HG03558 (cell line): ENCODE measurements at regions not wholly inside any gene's neighbourhood (a gene's known extent, or its start where the extent isn't known, plus 50 kb on each side); places are given as distances from the start of the nearest gene placed in this dataset.

Source experiments
- ATAC-seq: cut with Tn5 transposase; IDR thresholded peaks from one replicate; pipeline ENCODE4 v1.9.1; 2021; ENCODE audit warnings: moderate number of reproducible peaks; ENCODE audit not compliant: unreplicated experiment; ENCODE audit errors: extremely low read depth

DNA sequence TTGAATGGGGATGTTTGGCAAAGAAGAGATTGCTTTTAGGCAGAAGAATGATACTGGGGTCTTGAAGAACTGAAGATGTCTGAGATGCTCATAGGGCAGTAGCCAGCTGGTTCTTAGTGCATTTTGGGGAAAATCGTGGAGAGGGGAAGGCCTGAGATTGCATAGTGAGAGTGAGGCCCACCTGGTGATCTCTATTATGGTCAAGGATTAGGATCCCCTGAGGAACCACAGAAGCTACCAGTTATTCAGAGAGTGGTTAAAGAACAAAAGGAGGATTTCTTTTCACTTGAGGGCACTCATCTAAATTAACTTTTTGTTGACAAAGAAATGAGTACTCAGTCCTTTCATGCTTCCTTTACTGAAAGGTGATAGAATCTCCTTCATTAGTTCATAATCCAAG lies 271.3 kb upstream of the HAND2 start:
- no peak for ATAC-seq

DNA sequence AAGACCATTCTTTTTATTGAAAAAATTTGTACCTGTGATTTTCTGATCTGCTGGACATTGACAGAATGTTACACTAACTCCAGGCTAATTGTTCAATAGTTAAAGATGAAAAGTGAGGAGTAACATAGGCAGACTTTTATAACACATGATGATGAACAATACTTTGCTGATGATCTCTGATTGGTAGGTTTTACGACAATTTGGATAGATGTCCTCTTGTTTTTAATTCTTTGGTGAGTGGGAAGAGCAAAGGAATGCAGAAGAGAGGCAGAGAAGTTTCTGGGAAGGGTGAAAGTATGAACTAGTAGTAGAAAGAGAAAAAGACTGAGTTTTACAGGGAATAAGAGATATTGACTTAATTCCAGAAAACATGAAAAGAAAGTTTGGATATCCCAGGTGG lies 267.3 kb upstream of the HAND2 start:
- ATAC-seq: no peak

DNA sequence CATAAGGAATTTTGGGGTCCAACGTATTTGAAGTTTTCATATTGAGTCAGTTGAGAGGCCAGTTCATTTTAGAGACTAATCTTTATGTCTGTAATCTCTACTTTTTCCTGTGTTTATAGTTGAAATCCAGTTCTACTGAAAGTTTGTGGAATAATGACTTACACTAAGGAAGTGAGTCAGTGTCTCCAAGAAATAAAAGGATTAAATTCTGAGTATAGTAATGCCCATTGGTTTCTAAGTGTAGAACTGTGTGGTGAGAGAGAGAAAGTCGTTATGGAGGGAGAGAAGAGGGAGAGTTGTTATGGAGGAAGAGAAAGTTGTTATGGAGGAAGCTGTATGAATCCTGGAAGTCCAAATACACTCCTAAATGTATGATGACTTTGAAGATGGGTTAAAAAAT lies 264.6 kb upstream of the HAND2 start:
- no peak for ATAC-seq

DNA sequence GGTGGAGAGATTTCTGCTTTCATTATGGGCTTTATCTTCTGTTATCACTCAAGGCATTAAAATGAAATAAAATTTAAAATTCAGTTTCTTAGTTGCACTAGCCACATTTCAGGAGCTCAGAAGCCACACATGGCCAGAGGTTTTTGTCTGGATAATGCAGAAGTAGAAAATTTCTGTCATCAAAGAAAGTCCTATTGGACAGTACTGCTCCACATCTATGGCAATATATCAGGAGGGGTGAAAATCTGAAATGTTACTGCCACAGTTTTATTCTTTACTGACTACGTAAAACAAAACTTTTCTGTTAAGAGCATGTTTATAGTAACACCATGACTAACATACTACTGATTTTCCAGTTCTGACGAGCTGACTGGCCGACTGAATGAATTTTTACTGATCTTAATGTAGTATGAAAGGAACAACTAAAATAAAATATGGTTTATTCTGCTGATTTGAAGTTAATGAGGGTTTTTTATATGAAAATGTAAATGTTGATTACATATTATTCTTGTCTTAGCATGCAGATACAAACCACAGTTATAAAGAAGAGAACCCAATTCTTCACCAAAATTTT lies 264.0 kb upstream of the HAND2 start:
- no peak for ATAC-seq

DNA sequence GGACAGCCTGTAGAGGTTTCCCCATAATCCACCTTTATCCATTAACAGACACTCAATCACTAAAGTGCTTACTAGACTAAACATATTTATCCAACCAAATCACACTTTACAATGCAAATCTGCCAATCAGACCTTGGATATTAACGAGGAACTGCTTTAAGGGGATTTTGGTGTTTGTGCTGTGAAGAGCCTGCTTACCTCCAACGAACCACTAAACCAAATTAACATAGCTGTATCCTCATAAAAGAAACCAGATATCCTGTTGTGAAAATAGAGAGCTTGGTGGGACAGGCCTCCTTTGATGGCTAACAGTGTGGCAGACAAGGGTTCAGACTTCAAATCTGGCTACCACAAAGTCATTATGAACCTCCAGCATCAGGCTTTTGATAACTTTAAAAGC lies 252.6 kb upstream of the HAND2 start:
- no peak for ATAC-seq

DNA sequence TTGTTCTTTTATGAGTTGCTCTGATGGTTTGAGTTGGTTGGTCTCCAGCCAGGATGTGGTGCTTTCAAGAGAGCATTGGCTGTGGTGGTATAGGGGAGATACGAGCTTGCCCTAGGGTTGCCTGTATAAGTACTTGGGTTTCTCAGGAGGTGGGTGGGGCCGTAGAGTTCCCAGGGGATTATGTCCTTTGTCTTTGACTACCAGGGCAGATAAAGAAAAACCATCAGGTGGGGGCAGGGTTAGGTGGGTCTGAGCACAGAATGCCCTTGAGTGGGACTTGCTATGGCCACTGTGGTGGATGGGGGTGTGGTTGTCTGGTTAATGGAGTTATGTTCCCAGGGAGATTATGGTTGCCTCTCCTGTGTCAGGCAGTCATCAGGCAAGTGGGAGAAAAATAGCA lies 247.9 kb upstream of the HAND2 start:
- no peak for ATAC-seq

DNA sequence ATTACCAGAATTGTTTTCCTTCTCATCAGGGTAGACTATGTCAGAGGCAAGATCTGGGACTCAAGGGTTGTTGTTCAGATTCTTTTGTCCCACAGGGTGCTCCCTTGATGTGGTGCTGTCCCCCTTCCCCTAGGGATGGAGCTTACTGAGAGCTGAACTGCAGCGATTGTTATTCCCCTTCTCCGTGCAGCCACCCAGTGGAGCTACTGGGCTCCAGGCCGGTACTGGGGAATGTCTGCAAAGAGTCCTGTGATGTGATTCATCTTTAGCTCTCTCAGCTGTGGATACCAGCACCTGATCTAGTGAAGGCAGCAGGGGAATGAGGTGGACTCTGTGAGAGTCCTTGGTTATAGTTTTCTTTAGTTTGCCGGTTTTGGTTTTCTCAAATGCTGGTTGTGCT lies 247.4 kb upstream of the HAND2 start:
- ATAC-seq: no peak

DNA sequence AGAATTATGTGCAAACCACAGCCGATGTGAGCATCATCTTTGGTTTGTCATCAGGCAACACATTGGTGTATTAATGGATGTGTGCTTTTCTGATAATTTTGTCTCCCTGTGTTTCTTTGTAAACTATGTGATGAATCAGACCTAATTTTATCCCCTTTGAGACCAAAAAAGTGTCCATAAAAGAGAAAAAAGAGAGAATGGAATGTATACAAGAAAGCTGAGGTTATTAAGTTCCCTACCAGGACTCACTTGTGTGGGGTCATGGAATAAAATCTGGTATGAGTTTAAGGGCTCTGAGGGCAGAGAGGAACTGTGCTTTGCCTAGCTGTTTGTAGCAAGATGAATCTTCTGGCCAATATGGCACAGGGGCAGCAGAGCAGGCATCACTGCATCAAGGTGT lies 239.5 kb upstream of the HAND2 start:
- no peak for ATAC-seq

DNA sequence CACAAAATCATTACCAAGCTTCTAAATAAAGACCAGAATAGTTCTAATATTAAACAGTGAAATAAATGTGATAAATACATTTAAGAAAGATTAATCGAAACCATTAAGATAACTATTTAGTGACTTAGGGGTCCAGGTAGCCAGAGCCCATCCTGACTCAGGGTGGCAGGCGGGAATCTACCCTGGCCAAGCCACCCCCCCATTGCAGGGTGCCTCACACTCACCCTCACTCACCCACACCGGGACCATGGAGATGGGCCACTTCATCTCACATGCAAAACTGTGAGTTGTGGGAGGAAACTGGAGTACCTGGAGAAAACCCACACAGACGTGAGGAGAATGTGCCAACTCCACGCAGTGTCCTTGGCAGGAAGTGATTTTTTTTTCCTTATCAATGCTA lies 237.6 kb upstream of the HAND2 start:
- ATAC-seq: no peak

DNA sequence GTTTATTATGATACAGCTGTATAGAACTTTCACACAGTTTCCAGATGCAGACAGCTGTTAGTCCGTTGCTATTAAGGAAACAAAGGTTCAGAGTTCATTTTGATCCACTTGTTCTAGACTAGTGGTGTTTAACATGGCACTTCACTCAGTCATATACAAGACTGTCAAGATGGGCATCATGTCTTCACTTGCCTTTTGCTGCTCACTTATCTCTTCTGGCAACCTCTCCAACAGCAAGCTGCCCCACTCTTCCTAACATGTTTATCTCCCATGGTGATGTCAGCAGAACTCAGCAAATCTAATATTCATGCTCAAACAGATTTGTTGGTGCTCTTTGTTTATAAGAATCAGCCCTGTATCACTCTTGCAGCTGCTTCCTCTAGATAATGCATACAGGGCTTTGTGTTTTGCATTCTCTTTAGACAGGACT lies 236.2 kb upstream of the HAND2 start:
- ATAC-seq: no peak

DNA sequence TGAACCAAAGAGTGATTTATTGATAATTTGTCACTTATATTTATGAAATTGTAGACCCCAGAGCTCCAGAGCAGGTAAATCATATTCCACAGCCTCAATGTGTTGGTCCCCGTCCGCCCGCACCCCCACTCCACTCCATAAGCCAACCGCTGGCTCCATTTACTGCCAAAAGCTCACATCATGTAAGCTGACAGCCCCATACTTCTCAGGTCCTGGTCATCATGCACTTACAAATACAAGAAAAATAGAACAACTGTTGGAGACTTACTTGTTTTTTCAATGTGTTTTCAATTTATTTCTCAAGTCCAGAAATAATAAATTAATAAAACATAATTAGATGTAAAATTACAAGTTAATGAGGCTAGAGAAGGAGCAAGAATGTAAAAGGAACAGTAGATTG lies 235.7 kb upstream of the HAND2 start:
- no peak for ATAC-seq

DNA sequence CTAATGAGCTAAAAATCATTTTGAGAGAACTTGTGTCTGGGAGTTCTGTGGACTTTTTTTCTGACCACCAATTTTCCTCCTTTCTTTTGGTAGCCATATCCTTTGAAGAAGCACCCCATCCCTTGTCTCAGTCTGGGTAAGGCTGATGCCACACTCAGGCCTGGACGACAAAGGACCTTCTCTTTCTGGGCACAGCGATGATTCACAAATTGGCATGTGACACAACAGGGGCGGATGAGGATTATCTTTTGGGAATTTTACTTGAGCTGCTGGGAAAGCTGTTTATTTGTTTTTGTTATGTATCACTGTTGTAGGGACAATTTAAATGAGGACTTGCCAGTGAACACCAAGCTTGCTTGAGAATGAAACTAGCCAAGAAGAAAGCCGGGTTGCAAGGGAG lies 233.4 kb upstream of the HAND2 start:
- ATAC-seq: no peak

DNA sequence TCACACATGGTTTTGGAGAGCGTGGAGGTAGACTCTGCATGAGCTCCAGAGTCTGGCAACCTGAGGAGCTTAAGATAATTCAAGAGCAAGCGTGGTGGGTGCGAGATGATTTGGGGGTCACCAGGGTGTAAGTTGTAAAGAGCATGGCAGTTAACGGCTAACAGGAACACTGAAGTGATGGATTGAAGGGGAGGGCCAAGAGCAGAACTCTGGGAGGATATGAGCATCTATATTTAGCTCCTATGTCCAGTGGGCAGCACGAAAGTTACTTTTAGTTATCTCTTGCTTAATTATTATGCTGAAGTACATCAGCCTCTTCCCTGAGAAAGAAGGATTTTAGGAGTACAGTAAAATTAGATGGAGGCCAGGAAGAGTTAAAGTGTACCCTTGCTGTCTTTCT lies 231.9 kb upstream of the HAND2 start:
- no peak for ATAC-seq

DNA sequence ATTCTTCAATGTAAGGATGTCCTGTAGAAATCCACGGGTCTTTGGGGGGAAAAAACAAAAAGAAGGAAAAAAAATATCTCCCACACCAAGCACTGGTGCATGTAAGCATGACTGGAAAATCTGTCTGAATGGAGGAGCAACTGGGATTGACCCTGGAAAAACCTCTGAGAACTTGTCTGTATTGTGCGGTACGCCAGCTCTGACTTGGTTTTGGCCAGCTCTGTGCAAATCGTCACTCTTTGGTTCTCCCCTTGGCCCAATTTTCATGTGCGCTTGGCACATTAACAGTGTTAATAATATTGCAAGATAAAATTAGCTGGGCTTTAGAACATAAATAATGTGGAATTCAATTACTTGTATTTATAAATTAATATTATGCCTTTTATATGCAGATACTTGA lies 231.2 kb upstream of the HAND2 start:
- ATAC-seq: no peak

DNA sequence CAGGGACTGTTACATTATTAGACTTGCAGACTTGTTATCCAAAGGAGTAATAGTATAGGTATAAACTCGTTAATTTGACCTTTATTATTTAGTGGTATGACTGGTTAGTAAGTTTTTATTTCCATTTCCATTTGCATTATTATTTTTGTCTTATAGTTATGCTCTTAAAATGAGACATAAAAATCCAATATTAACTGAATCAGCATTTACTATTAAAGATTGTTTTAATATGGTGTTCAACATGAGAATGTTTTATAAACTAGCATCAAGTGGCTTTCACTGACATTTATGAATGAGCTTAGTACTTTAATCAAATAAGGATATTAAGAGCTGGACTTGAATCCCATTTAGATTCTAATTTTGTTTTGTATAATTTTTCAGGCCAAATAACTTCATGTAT lies 228.1 kb upstream of the HAND2 start:
- ATAC-seq: no peak

DNA sequence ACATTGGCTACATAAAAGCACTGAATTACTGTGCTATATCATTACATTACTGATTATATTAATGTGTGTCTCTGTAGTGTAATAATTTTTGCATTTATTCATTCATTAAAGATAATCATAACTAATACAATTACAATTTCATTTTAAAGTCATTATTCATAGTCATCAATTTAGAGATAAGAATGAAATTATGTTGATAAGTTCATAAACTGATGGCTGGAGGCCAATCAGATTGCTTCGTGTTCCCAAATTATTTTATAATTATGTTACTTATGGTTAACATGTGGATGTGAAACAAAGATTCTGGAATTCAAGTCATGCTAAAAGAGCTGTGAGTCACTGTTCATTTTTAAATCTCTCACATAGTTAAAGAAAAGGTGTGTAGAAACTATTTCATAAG lies 223.4 kb upstream of the HAND2 start:
- no peak for ATAC-seq

DNA sequence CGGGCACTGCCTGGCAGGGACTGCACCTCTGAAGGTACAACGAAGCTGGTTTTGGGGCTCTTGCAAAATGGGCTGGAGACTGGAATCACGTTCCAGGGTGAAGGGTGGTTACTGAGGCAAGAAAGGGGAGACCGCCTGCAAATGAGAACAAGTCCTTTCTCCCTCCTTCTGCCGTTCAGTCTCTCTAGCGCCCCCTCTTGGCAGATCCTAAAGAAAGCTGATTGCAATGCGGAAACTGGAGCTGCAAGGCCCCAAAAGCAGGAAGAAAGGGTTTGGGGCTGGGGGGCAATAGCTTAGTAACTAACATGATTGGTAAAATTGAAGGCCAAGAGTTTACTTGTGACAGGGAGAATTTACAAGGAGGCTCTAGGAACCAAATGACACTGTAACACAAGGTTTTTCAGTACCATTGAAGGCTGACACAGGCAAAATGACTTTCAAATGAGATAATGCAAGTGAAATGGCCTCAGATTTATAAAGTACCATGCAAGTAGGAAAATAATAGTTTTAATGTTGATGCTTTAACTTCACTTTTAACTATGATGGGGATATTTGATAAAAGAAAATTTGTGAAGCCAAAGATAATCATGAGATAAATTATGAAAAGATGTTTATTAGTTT lies 222.7 kb upstream of the HAND2 start:
- ATAC-seq: no peak

DNA sequence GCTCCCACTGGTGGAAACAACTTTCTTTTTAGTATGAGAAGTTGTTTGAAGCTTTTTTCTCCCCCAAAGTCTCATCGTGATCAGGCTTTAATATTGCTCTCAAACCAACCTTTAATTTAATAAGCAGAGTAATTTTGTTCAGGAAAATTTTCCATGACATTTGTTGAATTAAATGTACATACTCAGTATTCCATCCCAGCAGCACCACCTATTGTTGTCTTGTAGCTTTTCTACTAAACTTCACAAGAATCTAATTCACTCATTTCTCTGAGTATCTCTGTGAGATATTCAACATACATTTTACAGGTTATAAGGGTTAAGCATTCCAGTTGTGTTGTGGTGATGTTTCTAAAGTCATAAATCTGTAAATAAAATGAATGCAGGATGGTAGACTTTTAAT lies 218.3 kb upstream of the HAND2 start:
- ATAC-seq: no peak

DNA sequence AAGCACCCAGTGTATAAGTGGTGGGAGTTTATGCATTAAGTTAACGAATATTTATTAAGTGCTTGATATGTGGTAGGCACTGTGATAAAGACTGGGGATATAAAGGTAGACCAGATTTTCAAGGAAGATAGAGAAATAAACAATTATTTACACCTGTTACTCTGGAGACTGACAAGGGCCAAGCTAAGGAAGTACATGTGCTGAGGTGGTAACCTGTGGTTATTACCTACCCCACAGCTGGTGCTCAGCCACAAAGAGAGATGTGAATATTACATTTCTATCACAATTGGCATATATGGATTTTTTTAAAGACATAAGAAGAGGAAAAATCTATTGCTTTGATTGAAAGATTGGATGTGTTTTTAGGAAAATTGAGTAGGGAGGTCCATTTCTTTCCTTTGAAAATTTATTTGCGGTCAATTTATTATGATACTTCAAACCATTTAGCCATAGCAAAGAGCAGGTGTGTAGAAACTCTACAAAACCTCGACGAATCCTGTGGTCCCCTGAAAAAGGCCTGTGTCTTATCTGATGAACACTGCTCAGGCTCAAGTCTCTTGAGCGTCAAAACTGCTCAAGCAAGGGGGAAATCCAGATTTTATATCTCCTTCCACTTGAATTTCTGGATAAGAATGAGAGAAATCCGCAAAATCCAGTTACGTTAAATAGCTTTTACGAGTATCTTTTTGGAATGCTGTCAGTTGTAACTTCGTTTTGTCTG lies 217.7 kb upstream of the HAND2 start:
- no peak for ATAC-seq

DNA sequence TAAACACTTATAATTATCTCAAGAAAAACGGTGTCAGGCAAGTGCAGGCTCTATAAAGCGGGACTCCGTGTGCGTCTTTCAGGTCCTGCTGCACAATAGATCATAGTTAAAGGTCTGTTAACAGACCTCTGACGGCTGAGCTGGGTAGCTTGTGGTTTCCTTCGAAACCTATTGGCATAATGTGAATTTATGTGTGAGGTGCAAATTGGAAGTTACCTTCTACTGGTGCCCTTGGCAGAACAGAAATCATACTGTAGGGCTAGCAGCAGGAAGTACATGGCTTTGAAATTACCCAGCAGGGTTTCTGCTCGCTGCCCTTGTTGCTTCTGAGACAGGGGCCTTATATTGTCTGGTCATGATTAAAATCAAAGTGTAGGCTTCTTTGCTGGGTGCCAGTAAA lies 216.4 kb upstream of the HAND2 start:
- no peak for ATAC-seq

DNA sequence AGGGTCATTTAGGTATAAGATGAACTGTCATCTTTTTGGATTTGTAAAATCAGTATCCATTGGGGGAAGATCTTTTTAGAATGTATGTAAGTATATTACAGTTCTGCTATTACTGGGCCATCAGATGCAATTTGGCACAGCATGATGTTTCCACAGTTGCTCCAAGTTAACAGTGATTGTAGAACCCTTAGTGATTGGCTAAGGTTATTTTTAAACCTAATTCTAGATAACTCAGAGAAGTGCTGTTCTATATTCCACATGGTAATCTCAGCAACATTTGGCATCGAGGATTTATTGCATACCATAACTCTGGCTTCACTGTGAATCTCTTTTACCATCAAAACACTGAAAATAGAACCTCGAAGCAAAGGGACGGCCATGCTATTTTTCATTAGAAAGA lies 215.7 kb upstream of the HAND2 start:
- ATAC-seq: no peak

DNA sequence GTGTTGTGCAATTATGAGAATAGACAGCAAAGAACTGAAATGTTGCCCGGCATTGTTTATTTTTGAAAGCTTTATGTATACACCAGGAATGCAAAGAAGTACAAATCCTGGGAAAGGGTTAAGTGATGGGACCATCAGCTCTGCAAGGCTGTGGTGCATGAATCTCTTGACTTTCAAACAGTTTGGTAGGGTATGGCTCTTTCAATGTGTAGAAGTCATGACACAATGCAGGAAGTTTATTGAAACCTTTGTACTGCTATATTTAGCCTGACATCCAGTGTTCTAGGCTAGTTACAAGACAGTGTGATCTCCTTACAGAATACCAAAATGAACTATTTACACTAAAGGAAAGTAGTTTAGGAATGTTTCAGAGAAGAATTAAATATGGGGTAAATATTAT lies 206.8 kb upstream of the HAND2 start:
- no peak for ATAC-seq
